AG04450 (cell line): ENCODE measurements at regions not wholly inside any gene's neighbourhood (a gene's known extent, or its start where the extent isn't known, plus 50 kb on each side); places are given as distances from the start of the nearest gene placed in this dataset.

Experiments
- CTCF ChIA-PET: fragments of 300-600, 350-600 bp; formaldehyde crosslinking; extraction: SDS; loops from one replicate; lab custom pipeline; 2022; ENCODE audit warnings: antibody characterized with exemption, inconsistent platforms; lab: Charles Lee
- POLR2A ChIA-PET: fragments of 350-600 bp; formaldehyde crosslinking; extraction: SDS; loops from one replicate; lab custom pipeline; 2021; ENCODE audit warnings: antibody characterized with exemption, inconsistent platforms; lab: Yijun Ruan, JAX
- DNase-seq: peaks from one replicate; pipeline ENCODE4 v3.0.0-alpha.2; 2011; ENCODE audit warnings: low read depth, low spot score
- H3K27ac ChIP-seq: one replicate; pipeline ENCODE4 v1.5.1; 2012; ENCODE audit warnings: low read depth, low read length, control low read depth
- H3K27me3 ChIP-seq: one replicate; pipeline ENCODE4 v1.6.0; 2012; ENCODE audit warnings: low read length; ENCODE audit not compliant: control insufficient read depth, insufficient read depth
- H3K4me3 ChIP-seq: 2 replicates; pipeline ENCODE4 v1.5.1; 2011; ENCODE audit warnings: mild to moderate bottlenecking, low read depth, low read length, control low read depth
- H3K9me3 ChIP-seq: 2 replicates; pipeline ENCODE4 v1.5.1; 2012; ENCODE audit warnings: low read length; ENCODE audit not compliant: control insufficient read depth, insufficient read depth
- TF ChIP-seq, protein P1 (sequence below): IDR thresholded peaks from 2 replicates; pipeline ENCODE4 v1.5.1; 2011; ENCODE audit warnings: low read depth, low read length, control low read depth, inconsistent platforms

DNA sequence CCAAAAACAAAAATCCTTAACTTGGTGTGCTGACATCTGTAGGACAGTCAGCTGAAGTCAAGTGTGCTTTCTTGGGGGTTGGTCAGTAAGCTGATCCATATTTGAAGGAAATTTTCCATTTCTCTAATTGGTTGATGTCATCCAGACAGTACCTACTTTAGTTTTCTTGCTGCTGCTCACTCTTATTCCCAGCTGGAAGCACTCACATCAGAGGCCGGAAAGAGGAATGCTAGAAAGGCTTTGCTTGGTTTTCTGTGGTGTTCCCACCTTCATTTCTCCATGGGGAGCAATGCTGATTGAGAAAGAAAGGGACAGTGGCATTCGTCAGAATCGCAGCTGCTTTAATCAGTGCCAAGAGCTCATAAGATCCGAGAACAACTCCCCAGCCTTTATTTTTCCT lies 227.0 kb downstream of the C4orf33 start:
- no peak overlapping the region for H3K4me3 ChIP-seq
- H3K9me3 ChIP-seq: no peaks in the 10 kb centered on the region
- CTCF ChIA-PET: no interaction called here
- TF ChIP-seq, protein P1, sequence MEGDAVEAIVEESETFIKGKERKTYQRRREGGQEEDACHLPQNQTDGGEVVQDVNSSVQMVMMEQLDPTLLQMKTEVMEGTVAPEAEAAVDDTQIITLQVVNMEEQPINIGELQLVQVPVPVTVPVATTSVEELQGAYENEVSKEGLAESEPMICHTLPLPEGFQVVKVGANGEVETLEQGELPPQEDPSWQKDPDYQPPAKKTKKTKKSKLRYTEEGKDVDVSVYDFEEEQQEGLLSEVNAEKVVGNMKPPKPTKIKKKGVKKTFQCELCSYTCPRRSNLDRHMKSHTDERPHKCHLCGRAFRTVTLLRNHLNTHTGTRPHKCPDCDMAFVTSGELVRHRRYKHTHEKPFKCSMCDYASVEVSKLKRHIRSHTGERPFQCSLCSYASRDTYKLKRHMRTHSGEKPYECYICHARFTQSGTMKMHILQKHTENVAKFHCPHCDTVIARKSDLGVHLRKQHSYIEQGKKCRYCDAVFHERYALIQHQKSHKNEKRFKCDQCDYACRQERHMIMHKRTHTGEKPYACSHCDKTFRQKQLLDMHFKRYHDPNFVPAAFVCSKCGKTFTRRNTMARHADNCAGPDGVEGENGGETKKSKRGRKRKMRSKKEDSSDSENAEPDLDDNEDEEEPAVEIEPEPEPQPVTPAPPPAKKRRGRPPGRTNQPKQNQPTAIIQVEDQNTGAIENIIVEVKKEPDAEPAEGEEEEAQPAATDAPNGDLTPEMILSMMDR: no peak
- POLR2A ChIA-PET: no interaction called here
- no peaks in the 10 kb centered on the region for H3K27me3 ChIP-seq
- H3K27ac ChIP-seq: no peak overlapping the region
- DNase-seq: no peak

DNA sequence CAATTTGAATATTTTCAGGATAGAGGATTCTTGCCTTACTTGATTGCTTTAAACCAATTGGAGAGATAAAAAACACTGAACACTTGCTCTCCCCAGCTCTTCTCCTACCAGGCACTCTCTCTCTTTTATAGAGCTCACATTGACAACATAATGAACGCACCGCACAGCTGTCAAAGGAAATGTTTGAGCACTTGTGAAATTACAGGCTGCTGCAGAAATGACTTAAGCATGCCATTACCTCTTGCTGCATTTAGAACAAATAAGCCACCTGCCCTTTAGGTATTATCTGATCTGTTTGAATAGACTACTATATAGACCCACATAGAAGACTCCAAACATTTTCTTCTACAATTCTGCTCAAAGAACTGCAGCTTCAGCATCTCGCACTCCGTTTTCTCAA lies 227.7 kb downstream of the C4orf33 start:
- no peak overlapping the region for H3K4me3 ChIP-seq
- no peak overlapping the region for H3K27ac ChIP-seq
- no peaks in the 10 kb centered on the region for H3K9me3 ChIP-seq
- no peak for DNase-seq
- TF ChIP-seq, protein P1: no peak
- CTCF ChIA-PET: interaction anchor here (0.7 kb wide), 1 partner anchor 39 kb away, joined by 3 read pairs; no protein-coding TSS in a partner anchor
- POLR2A ChIA-PET: no interaction called here
- no peaks in the 10 kb centered on the region for H3K27me3 ChIP-seq

DNA sequence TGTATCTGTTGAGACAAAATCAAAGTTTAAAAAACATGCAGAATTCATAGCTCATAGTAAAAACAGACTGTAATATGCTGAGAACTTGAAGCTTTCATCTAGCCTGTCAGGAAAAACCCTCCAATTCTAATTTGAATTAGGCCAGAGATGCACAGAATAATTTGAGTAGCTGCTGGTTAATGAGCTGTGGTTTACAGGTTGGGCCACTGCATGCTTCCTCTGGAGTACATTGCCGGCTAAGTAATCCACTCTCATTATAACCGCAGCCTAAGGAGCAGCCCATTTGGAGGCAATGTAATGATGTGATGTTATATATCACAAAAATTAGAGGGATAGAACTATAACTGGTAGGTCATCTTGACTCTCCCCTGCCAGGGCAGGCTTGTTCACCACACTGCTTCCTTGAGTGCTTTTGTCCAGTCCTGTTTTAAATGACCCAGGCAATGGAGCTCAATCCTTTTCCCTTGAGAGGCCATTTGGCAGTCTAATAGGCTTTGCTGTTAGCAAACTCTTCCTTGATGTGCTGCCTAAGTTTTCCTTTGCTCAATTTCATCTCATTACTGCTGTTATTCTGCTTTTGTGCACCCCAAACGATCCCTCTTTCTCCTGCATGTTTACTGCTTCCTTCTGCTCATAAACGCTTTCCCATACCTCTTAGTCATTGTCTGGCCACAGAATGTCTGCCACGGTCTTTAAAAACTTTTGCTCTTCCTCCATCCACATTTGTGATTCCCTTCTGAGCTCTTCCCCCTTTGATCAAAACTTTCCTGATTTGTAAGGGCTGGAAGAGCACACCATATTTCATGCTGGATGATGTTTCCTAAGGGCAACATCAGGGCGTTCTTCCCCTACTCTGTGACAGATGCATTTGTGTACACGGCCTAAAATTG lies 230.9 kb downstream of the C4orf33 start:
- CTCF ChIA-PET: no interaction called here
- no peak for DNase-seq

DNA sequence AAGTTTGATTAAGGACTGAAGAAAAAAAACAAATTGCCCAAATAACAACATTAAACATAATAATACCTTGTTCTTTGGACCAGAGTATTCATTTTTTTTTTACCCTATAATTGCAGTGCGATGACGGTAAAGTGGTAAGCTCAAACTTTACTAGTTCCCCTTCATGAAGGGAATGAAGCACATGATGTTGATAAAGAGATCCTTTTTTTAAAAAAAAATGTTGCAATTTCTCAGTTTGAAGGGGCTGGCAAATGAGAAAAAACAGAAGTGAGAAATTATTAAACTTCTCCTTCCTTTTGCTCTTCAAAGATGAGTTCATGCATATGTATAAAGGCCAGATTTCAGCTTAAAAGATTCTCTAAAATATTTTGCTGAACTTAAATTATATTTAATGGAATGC lies 231.7 kb downstream of the C4orf33 start:
- DNase-seq: no peak
- Histone ChIP-seq H3K9me3 (no peaks in the 10 kb centered on the region), H3K27me3 (no peaks in the 10 kb centered on the region), H3K4me3 (no peak overlapping the region), H3K27ac (no peak overlapping the region)
- ChIA-PET POLR2A (no interaction called here), CTCF (no interaction called here)
- TF ChIP-seq, protein P1: no peak

More for the DNA sequence above, 230.9 kb downstream of the C4orf33 start:
- Histone ChIP-seq H3K27ac (no peak overlapping the region), H3K9me3 (no peaks in the 10 kb centered on the region), H3K4me3 (no peak overlapping the region), H3K27me3 (no peaks in the 10 kb centered on the region)
- TF ChIP-seq, protein P1: no peak
- POLR2A ChIA-PET: no interaction called here

DNA sequence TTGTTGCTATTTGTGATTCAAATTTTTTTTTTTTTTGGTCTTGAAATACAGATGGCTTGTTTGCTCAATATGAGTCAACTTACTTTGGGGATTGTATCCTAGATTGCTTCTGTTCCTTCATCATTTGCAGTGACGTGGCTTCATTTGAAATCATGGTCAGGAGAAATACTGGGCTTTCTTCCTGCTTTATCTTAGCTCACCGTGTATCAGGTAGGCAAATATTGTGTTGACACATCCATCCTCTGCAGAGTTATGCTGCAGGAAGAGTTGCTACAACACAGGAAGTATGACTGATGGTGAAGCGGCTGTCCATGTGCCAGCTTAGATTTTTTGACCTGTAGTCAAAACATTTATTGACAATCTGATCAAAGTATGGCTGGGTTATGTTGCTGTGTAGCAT lies 232.2 kb downstream of the C4orf33 start:
- Histone ChIP-seq H3K27ac (no peak overlapping the region), H3K9me3 (no peaks in the 10 kb centered on the region), H3K27me3 (no peaks in the 10 kb centered on the region), H3K4me3 (no peak overlapping the region)
- TF ChIP-seq, protein P1: no peak
- POLR2A ChIA-PET: no interaction called here
- DNase-seq: no peak
- CTCF ChIA-PET: no interaction called here
